PC-3 (cell line): ENCODE measurements at regions not wholly inside any gene's neighbourhood (a gene's known extent, or its start where the extent isn't known, plus 50 kb on each side); places are given as distances from the start of the nearest gene placed in this dataset.

Source experiments
- EZH2phosphoT487 ChIP-seq: fragments of 300-600 bp; sonication (generic); IDR thresholded peaks from 2 replicates; pipeline ENCODE4 v1.6.1; 2018; ENCODE audit warnings: mild to moderate bottlenecking, antibody characterized with exemption, low read length, borderline replicate concordance
- TF ChIP-seq, protein P1 (sequence below): fragments of 300-600 bp; sonication (generic); conservative IDR thresholded peaks from 2 replicates; pipeline ENCODE4 v1.5.1; 2017; ENCODE audit warnings: antibody characterized with exemption, low read depth, mild to moderate bottlenecking, low read length

DNA sequence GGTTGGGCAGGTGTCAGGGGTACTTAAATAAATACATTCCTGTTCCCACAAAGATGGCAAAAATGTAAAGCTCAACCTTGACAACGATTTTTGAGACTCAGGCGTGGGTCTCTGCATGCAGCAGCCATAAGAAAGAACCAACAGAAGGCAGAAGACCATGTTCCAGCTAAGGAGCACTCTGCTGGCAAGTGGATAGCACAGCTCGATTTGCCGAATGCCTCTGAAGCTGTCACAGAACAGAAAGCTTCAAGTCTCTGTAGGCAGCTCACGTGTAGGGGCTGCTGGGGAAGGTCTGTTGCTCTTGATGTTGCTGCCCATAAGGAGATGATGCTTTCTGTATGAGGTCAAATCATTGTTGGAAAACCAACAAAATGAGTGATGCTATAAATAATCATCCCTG is 119.6 kb upstream of the GRIN3A start:
- TF ChIP-seq, protein P1, sequence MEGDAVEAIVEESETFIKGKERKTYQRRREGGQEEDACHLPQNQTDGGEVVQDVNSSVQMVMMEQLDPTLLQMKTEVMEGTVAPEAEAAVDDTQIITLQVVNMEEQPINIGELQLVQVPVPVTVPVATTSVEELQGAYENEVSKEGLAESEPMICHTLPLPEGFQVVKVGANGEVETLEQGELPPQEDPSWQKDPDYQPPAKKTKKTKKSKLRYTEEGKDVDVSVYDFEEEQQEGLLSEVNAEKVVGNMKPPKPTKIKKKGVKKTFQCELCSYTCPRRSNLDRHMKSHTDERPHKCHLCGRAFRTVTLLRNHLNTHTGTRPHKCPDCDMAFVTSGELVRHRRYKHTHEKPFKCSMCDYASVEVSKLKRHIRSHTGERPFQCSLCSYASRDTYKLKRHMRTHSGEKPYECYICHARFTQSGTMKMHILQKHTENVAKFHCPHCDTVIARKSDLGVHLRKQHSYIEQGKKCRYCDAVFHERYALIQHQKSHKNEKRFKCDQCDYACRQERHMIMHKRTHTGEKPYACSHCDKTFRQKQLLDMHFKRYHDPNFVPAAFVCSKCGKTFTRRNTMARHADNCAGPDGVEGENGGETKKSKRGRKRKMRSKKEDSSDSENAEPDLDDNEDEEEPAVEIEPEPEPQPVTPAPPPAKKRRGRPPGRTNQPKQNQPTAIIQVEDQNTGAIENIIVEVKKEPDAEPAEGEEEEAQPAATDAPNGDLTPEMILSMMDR: no peak
- TF ChIP-seq EZH2phosphoT487: no peak
